Gastroesophageal sphincter (tissue), 2 donors: ENCODE measurements at regions not wholly inside any gene's neighbourhood (a gene's known extent, or its start where the extent isn't known, plus 50 kb on each side); places are given as distances from the start of the nearest gene placed in this dataset.

Experiments
- EP300 ChIP-seq: sonication (generic); formaldehyde crosslinking; IDR thresholded peaks from one replicate; pipeline ENCODE4 v1.6.1; 2017; ENCODE audit warnings: antibody characterized with exemption, mild to moderate bottlenecking
- POLR2A ChIP-seq, 2 donors: fragments of 450-650 bp; IDR thresholded peaks; one replicate each; pipeline ENCODE4 v1.6.1; 2017; ENCODE audit warnings: antibody characterized with exemption in 2 of 2, mild to moderate bottlenecking in 2 of 2, moderate library complexity in 1 of 2
- POLR2AphosphoS5 ChIP-seq: sonication (generic); formaldehyde crosslinking; IDR thresholded peaks from one replicate; pipeline ENCODE4 v1.6.1; 2017; ENCODE audit warnings: antibody characterized with exemption

DNA sequence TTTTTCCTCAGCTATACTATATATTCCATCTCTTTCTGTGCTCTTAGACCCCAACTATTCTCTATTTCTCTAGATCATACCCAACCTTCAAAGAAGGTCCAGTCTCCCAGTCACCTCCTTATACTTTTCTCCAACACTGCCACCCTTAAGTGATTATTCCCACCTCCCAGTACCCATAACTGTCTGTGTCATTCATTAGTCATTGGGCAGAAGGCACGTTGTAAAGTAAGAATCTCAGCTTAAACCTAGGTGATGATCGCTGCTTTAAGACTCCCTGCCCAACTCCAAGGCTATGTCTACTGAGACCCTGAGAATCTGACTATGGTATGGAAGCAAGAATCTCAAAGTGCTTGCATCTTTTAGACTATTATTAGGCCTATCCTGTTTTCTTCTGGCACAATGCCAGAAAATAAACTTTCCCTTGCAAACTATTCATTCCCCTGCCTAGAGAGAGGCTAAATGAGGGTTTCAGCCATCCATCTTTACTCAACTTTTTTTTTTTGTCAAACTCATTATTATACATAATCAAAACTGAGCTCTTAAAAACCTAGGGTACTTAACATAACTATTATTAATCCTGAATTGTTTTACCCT lies 174.3 kb upstream of the DPT start:
- TF ChIP-seq POLR2AphosphoS5 (no peak), POLR2A (IDR thresholded peaks at IDR 0.05) (no peak), EP300 (no peak)
